H1 (cell line): ENCODE measurements at regions not wholly inside any gene's neighbourhood (a gene's known extent, or its start where the extent isn't known, plus 50 kb on each side); places are given as distances from the start of the nearest gene placed in this dataset.

Experiments used
- CTCF ChIA-PET: fragments of 300-600 bp; sonication (Branson Sonifier 250); formaldehyde crosslinking; loops from one replicate; lab custom pipeline; 2021; ENCODE audit not compliant: partially characterized antibody; lab: Charles Lee
- POLR2A ChIA-PET: fragments of 300-600 bp; sonication (Branson Sonifier 250); formaldehyde crosslinking; loops from one replicate; lab custom pipeline; 2021; ENCODE audit warnings: inconsistent platforms; ENCODE audit not compliant: partially characterized antibody; lab: Charles Lee
- DNase-seq, 2 experiments: peaks; one replicate each; pipeline versions ENCODE4 v3.0.0 to v3.0.0-alpha.2; 2010 to 2022; ENCODE audit warnings: low spot score in 2 of 2, low read depth in 1 of 2, mixed read lengths in 1 of 2
- FAIRE-seq: peaks from 2 replicates; lab custom pipeline; 2011; peaks lifted over from hg19 to GRCh38; lab: Jason Lieb, UNC
- H2AFZ ChIP-seq: 2 replicates; pipeline ENCODE4 v1.8.1; 2012; ENCODE audit warnings: low read length, inconsistent platforms
- H2AK5ac ChIP-seq: 2 replicates; pipeline ENCODE4 v1.6.1; 2013; ENCODE audit warnings: low read depth, low read length
- H2BK120ac ChIP-seq: replicated peaks from 2 replicates; pipeline ENCODE3; 2013; ENCODE audit warnings: low read depth, low read length, inconsistent platforms
- H2BK12ac ChIP-seq: 2 replicates; pipeline ENCODE4 v1.6.1; 2013; ENCODE audit warnings: low read depth, low read length
- H2BK15ac ChIP-seq: 2 replicates; pipeline ENCODE4 v1.6.1; 2013; ENCODE audit warnings: low read length
- H2BK20ac ChIP-seq: 2 replicates; pipeline ENCODE4 v1.6.1; 2013; ENCODE audit warnings: low read length
- H2BK5ac ChIP-seq: 2 replicates; pipeline ENCODE4 v1.6.1; 2013; ENCODE audit warnings: low read depth, low read length
- H3K14ac ChIP-seq: 2 replicates; pipeline ENCODE4 v1.6.1; 2013; ENCODE audit warnings: inconsistent platforms; ENCODE audit not compliant: insufficient read length
- H3K18ac ChIP-seq: 2 replicates; pipeline ENCODE4 v1.6.1; 2013; ENCODE audit warnings: low read length; ENCODE audit errors: extremely low read depth
- H3K23ac ChIP-seq: 2 replicates; pipeline ENCODE4 v1.6.1; 2013; ENCODE audit warnings: inconsistent platforms; ENCODE audit not compliant: insufficient read length
- H3K23me2 ChIP-seq: 2 replicates; pipeline ENCODE4 v1.6.1; 2013; ENCODE audit warnings: low read depth, low read length
- H3K27ac ChIP-seq: 2 replicates; pipeline ENCODE4 v1.6.1; 2011; ENCODE audit warnings: low read depth, low read length, inconsistent platforms
- H3K27me3 ChIP-seq, 4 experiments: replicated peaks in 1 of 4; 1 replicate in 1 of 4; 2 replicates in 3 of 4; pipeline versions ENCODE4 v1.6.1 to v1.8.1; 2011 to 2013; ENCODE audit warnings: low read length in 3 of 4, mild to moderate bottlenecking in 3 of 4, inconsistent platforms in 2 of 4, mixed read lengths in 2 of 4, moderate library complexity in 1 of 4; ENCODE audit not compliant: control insufficient read depth in 3 of 4, insufficient read depth in 3 of 4; ENCODE audit errors: extremely low read depth in 1 of 4
- H3K36me3 ChIP-seq, 4 experiments: 2 replicates each; pipeline versions ENCODE4 v1.6.1 to v1.8.1; 2011 to 2013; ENCODE audit warnings: mild to moderate bottlenecking in 4 of 4, low read length in 3 of 4, moderate library complexity in 2 of 4, control low read depth in 1 of 4, inconsistent platforms in 1 of 4; ENCODE audit not compliant: insufficient read depth in 4 of 4, control insufficient read depth in 2 of 4
- H3K4ac ChIP-seq: replicated peaks from 2 replicates; pipeline ENCODE3; 2013; ENCODE audit warnings: low read length, low read depth, mixed read lengths, inconsistent platforms; ENCODE audit not compliant: insufficient read length
- H3K4me1 ChIP-seq, 4 experiments: replicated peaks in 1 of 4; 1 replicate in 1 of 4; 2 replicates in 3 of 4; pipeline versions ENCODE4 v1.6.1 to v1.8.1; 2011 to 2013; ENCODE audit warnings: low read length in 3 of 4, inconsistent platforms in 2 of 4, mixed read lengths in 1 of 4; ENCODE audit not compliant: insufficient read depth in 4 of 4, control insufficient read depth in 3 of 4
- H3K4me2 ChIP-seq, 2 experiments: 2 replicates each; pipeline versions ENCODE4 v1.6.1 to v1.8.1; 2011 to 2013; ENCODE audit warnings: low read depth in 2 of 2, low read length in 2 of 2, control low read depth in 1 of 2, inconsistent platforms in 1 of 2, mild to moderate bottlenecking in 1 of 2; ENCODE audit not compliant: insufficient read depth in 1 of 2
- H3K4me3 ChIP-seq, 4 experiments: fragments of 200-600, 300-600 bp in 1 of 4; sonication (generic), shearing (Covaris generic), sonication (Bioruptor Twin) in 1 of 4; 2 replicates each; pipeline versions ENCODE4 v1.5.1 to v1.8.1; 2011 to 2016; ENCODE audit warnings: low read length in 4 of 4, low read depth in 3 of 4, control low read depth in 2 of 4, inconsistent platforms in 2 of 4, mild to moderate bottlenecking in 2 of 4, mixed read lengths in 1 of 4, moderate library complexity in 1 of 4; ENCODE audit not compliant: insufficient read depth in 2 of 4; ENCODE audit errors: extremely low read depth in 1 of 4
- H3K56ac ChIP-seq: replicated peaks from 2 replicates; pipeline ENCODE3; 2013; ENCODE audit warnings: low read depth, mild to moderate bottlenecking, mixed read lengths, low read length, inconsistent platforms; ENCODE audit not compliant: insufficient read length
- H3K79me1 ChIP-seq: 2 replicates; pipeline ENCODE4 v1.6.1; 2013; ENCODE audit warnings: low read depth, low read length, control low read depth
- H3K79me2 ChIP-seq, 2 experiments: 2 replicates each; pipeline versions ENCODE4 v1.6.1 to v1.8.1; 2012 to 2013; ENCODE audit warnings: low read length in 2 of 2, mild to moderate bottlenecking in 2 of 2, inconsistent platforms in 1 of 2; ENCODE audit not compliant: insufficient read depth in 2 of 2, control insufficient read depth in 1 of 2
- H3K9ac ChIP-seq, 4 experiments: replicated peaks in 1 of 4; 1 replicate in 1 of 4; 2 replicates in 3 of 4; pipeline versions ENCODE4 v1.6.1 to v1.8.1; 2011 to 2013; ENCODE audit warnings: low read depth in 3 of 4, low read length in 3 of 4, control low read depth in 2 of 4, mild to moderate bottlenecking in 2 of 4, moderate library complexity in 2 of 4, inconsistent platforms in 1 of 4; ENCODE audit errors: extremely low read depth in 1 of 4
- H3K9me3 ChIP-seq, 2 experiments: 2 replicates each; pipeline versions ENCODE4 v1.6.1 to v1.8.1; 2012 to 2013; ENCODE audit warnings: mild to moderate bottlenecking in 2 of 2, moderate library complexity in 2 of 2, control low read depth in 1 of 2, inconsistent platforms in 1 of 2, low read depth in 1 of 2, low read length in 1 of 2, mixed read lengths in 1 of 2; ENCODE audit not compliant: insufficient read depth in 2 of 2
- H4K20me1 ChIP-seq, 2 experiments: replicated peaks in 1 of 2; 2 replicates each; pipeline versions ENCODE3 to v1.8.1; 2011 to 2013; ENCODE audit warnings: inconsistent platforms in 2 of 2, low read length in 2 of 2, mild to moderate bottlenecking in 1 of 2; ENCODE audit not compliant: insufficient read depth in 2 of 2, control insufficient read depth in 1 of 2
- H4K5ac ChIP-seq: 2 replicates; pipeline ENCODE4 v1.6.1; 2013; ENCODE audit warnings: low read length, low read depth, mixed read lengths, inconsistent platforms; ENCODE audit not compliant: insufficient read length
- H4K8ac ChIP-seq: 2 replicates; pipeline ENCODE4 v1.8.0; 2013; ENCODE audit warnings: mild to moderate bottlenecking, moderate library complexity, low read length, inconsistent platforms; ENCODE audit not compliant: insufficient read depth; ENCODE audit errors: extremely low read depth
- H4K91ac ChIP-seq: replicated peaks from 2 replicates; pipeline ENCODE3; 2013; ENCODE audit warnings: low read length, mixed read lengths, inconsistent platforms; ENCODE audit not compliant: insufficient read length
- BACH1 ChIP-seq: IDR thresholded peaks from 2 replicates; pipeline ENCODE4 v1.6.1; 2012; ENCODE audit warnings: low read length, improper control_type of control experiment
- CEBPB ChIP-seq: IDR thresholded peaks from 2 replicates; pipeline ENCODE4 v1.6.1; 2012; ENCODE audit warnings: low read depth, low read length
- CTCF ChIP-seq, 3 experiments: IDR thresholded peaks; 1 replicate in 2 of 3; 2 replicates in 1 of 3; pipeline versions ENCODE4 v1.5.1 to v1.6.1; 2011; ENCODE audit warnings: low read length in 3 of 3, mild to moderate bottlenecking in 3 of 3, inconsistent platforms in 2 of 3, low read depth in 1 of 3, moderate library complexity in 1 of 3; ENCODE audit not compliant: insufficient read depth in 1 of 3; ENCODE audit errors: control extremely low read depth in 1 of 3
- HDAC2 ChIP-seq, 2 experiments: fragments of 300-600 bp in 1 of 2; sonication (generic) in 1 of 2; IDR thresholded peaks; 2 replicates each; pipeline ENCODE4 v1.6.1; 2011 to 2012; ENCODE audit warnings: low read depth in 2 of 2, low read length in 2 of 2, mild to moderate bottlenecking in 2 of 2, moderate library complexity in 2 of 2, borderline replicate concordance in 1 of 2, inconsistent platforms in 1 of 2
- KDM4A ChIP-seq: IDR thresholded peaks from one replicate; pipeline ENCODE4 v1.7.1; 2012; ENCODE audit warnings: low read depth, mild to moderate bottlenecking, moderate library complexity, low read length, inconsistent platforms; ENCODE audit not compliant: severe bottlenecking
- MAX ChIP-seq: IDR thresholded peaks from 2 replicates; pipeline ENCODE4 v1.6.1; 2012; ENCODE audit warnings: inconsistent platforms
- PHF8 ChIP-seq: fragments of 200-600 bp; sonication (generic); conservative IDR thresholded peaks from 2 replicates; pipeline ENCODE4 v1.7.1; 2012; ENCODE audit warnings: low read depth, mild to moderate bottlenecking, inconsistent platforms, low read length, moderate library complexity
- POLR2AphosphoS5 ChIP-seq: IDR thresholded peaks from 2 replicates; pipeline ENCODE4 v1.6.1; 2011; ENCODE audit warnings: low read depth, low read length
- TAF1 ChIP-seq: IDR thresholded peaks from 2 replicates; pipeline ENCODE4 v1.6.1; 2011; ENCODE audit warnings: mild to moderate bottlenecking, low read depth, low read length
- WGBS, 2 experiments: shearing (Covaris generic) in 1 of 2; methylation state at CpG; one replicate each; pipeline versions ENCODE4 v1.1.6 to v1.1.7; 2013 to 2015; ENCODE audit warnings: low lambda C conversion rate in 2 of 2, mixed read lengths in 2 of 2, inconsistent platforms in 1 of 2, low coverage in 1 of 2, missing lambda C conversion rate in 1 of 2; ENCODE audit not compliant: insufficient replicate concordance in 2 of 2, insufficient coverage in 1 of 2, insufficient read length in 1 of 2; ENCODE audit errors: extremely low coverage in 1 of 2, missing lambda C conversion rate in 1 of 2; 5-methylcytosine and 5-hydroxymethylcytosine counted together

- Histone ChIP-seq H3K56ac (no peak overlapping the region), H3K4me3 (no peak overlapping the region), H2AFZ (no peak overlapping the region), H2BK12ac (no peak overlapping the region), H3K36me3 (no peaks in the 10 kb centered on the region), H4K8ac (no peak overlapping the region; the same call in none of the 2 replicates), H3K4me1 (no peaks in the 10 kb centered on the region), H3K27me3 (no peaks in the 10 kb centered on the region), H3K79me2 (no peaks in the 10 kb centered on the region), H2BK20ac (no peak overlapping the region), H3K9ac (no peak overlapping the region), H4K20me1 (no peaks in the 10 kb centered on the region), H3K23ac (no peak overlapping the region), H4K91ac (no peak overlapping the region), H3K27ac (no peak overlapping the region), H3K23me2 (no peaks in the 10 kb centered on the region), H2BK15ac (no peak overlapping the region), H2BK120ac (no peak overlapping the region), H4K5ac (no peak overlapping the region), H3K79me1 (no peaks in the 10 kb centered on the region), H3K9me3 (no peaks in the 10 kb centered on the region), H2BK5ac (no peak overlapping the region), H3K18ac (no peak overlapping the region), H3K14ac (no peak overlapping the region), H2AK5ac (no peak overlapping the region), H3K4ac (no peak overlapping the region), H3K4me2 (no peak overlapping the region)
- POLR2A ChIA-PET, result interaction anchor here (1.9 kb wide), 1 partner anchor 82 kb away, joined by 3 read pairs; no protein-coding TSS in a partner anchor
- WGBS, 2 experiments, result 93% methylated on average over 20 of the region's 37 CpGs; no CpG with 5 or more reads in 1 of the 2 experiments
- CTCF ChIA-PET, result interaction anchor here (0.6 to 1.5 kb wide), 3 partner anchors 16 to 151 kb away, joined by 3 to 5 read pairs (median 3); no protein-coding TSS in a partner anchor
- DNase-seq, result no peak
- FAIRE-seq, result no peak
- TF ChIP-seq CEBPB, result no peak
- no peak for TF ChIP-seq POLR2AphosphoS5
- TF ChIP-seq BACH1, result no peak
- TF ChIP-seq MAX, result no peak
- TF ChIP-seq KDM4A, result no peak
- no peak for TF ChIP-seq PHF8
- no peak for TF ChIP-seq TAF1
- no peak for TF ChIP-seq CTCF (IDR thresholded peaks at IDR 0.05; ENCODE audit: control extremely low read depth in 1 of 3, insufficient read depth in 1 of 3, low read depth in 1 of 3, low read length in 3 of 3)
- TF ChIP-seq HDAC2 (IDR thresholded peaks at IDR 0.05; ENCODE audit: borderline replicate concordance in 1 of 2, low read depth in 2 of 2, low read length in 2 of 2), result no peak
Measured at GRCh38 chr3:180829409-180830405, 82.8 kb upstream of the FXR1 start.
